ENCODE measurements at regions not wholly inside any gene's neighbourhood (a gene's known extent, or its start where the extent isn't known, plus 50 kb on each side); places are given as distances from the start of the nearest gene placed in this dataset.
"Not testable (repeated sequence)": the region's sequence is repeated elsewhere in the genome, so short reads cannot be mapped to it uniquely, and the experiment has no call there.

DNA sequence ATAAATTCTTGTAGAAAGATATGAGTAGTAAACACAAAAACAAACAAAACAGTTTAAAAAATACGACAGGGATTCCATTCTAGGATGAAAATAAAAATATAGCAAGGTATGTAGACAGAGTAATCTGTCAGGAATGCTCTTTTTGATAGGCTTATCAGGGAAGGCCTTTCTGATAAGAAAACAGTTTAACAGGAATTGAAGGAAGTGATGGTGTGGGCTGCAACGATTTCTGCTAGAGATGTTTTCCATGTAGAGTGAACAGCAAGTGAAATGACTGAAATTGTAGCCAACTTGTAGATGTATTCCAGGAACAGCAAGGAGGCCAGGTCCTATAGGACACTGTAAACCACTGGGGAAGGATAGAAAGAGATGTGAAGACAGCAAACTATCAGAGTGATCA is 689.7 kb upstream of the GJE1 start:
- no peak for DNase-seq

- DNase-seq, result no peak
Measured at GRCh38 chr6:141439513-141439912, 693.2 kb upstream of the GJE1 start.

GRCh38 chr6:141437685-141438084 is 695.0 kb upstream of the GJE1 start:
- DNase-seq, result no peak

- DNase-seq, result no peak
Measured at GRCh38 chr6:141437011-141437410, 695.7 kb upstream of the GJE1 start.

- DNase-seq, result no peak
Measured at GRCh38 chr6:141426400-141426980, 706.2 kb upstream of the GJE1 start.

DNA sequence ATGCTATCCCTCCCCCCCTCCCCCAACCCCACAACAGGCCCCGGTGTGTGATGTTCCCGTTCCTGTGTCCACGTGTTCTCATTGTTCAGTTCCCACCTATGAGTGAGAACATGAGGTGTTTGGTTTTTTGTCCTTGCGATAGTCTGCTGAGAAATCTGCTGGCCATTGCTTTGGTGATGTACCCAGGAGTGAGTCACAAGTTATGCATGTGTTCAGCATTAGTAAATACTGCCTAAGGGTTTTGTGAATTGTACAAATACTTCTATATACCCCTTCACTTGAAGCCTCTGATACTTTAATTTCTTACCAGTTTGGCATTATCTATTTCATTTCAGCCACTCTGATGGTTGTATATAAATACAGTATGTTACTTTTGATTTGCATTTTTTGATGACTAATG is 711.3 kb upstream of the GJE1 start:
- no peak for DNase-seq

GRCh38 chr6:141418076-141418475 is 714.6 kb upstream of the GJE1 start:
- no peak for DNase-seq

DNA sequence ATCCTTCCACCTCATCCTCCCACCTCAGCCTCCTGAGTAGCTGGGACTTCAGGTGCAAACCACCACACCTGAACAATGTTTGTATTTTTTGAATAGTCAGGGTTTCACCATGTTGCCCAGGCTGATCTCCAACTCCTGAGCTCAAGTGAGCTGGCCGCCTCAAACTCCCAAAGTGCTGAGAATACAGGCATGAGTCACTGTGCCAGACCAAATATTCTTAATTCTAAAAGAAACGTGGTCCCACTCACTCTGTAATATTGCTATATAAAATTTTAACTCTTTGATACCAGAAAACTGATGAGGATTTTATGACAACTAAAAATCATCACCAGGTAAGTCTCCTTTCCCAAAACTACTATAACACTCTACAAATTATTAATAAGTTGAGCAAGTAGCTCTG is 716.8 kb upstream of the GJE1 start:
- DNase-seq, result no peak

DNA sequence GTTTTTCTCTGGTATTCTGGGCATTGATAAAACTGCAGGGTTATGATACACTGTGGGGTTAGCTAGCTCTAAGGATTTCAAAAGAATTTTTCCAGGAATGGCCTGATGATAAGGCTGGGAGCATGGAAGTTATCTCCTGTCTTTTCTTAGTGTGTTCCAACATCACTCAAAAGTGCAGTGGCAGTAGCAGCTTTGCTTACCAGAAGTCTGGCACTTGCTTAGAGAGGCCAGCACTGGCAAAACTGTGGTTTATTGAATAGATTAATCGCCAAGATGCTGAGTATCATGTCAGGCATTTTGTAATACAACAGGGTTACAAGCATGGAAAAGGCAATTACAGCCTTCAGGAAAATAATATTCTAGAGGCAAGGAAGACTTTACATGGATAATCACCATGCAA is 719.5 kb upstream of the GJE1 start:
- no peak for DNase-seq

DNA sequence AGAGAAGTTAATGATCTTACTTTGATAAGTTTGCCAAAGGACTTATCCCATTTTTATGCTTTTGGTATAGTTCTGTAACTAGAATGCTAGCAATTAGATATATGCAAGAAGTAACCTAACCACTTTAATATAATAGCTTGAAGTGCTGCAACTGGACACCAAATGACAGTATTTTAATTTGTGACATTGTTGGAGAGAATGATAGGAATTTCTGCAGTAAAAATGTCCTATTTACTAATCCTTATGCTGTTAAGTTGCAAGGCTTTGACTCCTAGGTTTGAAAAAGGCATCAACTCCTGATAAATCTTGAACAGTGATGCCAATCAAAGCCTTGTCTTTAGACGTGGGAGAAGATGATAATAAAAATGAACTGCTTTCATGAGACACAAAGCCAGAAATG is 726.0 kb upstream of the GJE1 start:
- DNase-seq, result no peak

DNA sequence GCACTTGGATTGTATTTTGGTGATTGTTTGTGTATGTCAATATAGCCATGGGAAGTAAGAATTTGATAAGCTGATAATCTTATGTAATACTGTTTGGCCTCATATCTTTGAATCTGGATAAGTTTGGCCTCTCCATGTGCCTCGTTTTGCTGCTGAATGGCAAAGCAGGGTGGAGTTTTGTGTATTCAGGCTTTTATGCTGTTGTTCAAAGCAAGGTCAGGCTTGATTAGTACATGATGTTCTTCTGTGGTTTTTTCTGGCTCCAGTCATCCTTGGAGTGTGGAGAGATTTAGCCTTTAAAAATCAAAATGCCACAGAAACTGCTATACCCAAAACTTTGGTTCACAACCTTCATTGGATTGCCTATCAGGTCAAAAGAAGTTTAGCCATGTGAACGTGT is 728.9 kb upstream of the GJE1 start:
- no peak for DNase-seq

DNA sequence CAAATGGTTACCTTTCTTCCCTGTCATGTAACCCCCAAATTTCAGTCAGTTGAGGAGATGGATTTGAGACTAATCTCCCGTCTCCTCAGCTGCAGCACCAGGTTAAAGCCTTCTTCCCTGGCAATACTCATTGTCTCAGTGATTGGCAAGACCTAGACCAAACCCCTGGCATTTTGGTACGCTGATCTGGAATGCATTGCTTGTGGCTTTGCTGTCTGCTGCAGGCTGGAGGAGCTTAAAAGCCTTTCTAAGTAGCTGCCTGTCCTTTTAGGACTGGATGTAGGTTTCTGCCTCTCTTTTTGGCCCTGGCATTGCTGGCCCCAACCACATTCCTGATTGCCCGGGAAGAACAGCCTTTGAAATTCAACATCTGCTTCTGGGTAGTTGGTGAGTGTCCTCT is 729.6 kb upstream of the GJE1 start:
- DNase-seq, result peak in 1 of 5 experiments; percentile 1

- DNase-seq, result no peak
Measured at GRCh38 chr6:141402489-141402888, 730.2 kb upstream of the GJE1 start.

GRCh38 chr6:141401851-141402250 is 730.9 kb upstream of the GJE1 start:
- no peak for DNase-seq

GRCh38 chr6:141401168-141401567 is 731.6 kb upstream of the GJE1 start:
- no peak for DNase-seq

GRCh38 chr6:141398949-141399348 is 733.8 kb upstream of the GJE1 start:
- no peak for DNase-seq

- DNase-seq, result no peak
Measured at GRCh38 chr6:141395443-141396008, 737.2 kb upstream of the GJE1 start.

- no peak for DNase-seq
Measured at GRCh38 chr6:141394565-141395051, 738.1 kb upstream of the GJE1 start.

- no peak for DNase-seq
Measured at GRCh38 chr6:141394125-141394536, 738.6 kb upstream of the GJE1 start.

GRCh38 chr6:141393405-141394124 is 739.2 kb upstream of the GJE1 start:
- no peak for DNase-seq

- not testable (repeated sequence) for DNase-seq
Measured at GRCh38 chr6:141391135-141391534, 741.6 kb upstream of the GJE1 start.

DNA sequence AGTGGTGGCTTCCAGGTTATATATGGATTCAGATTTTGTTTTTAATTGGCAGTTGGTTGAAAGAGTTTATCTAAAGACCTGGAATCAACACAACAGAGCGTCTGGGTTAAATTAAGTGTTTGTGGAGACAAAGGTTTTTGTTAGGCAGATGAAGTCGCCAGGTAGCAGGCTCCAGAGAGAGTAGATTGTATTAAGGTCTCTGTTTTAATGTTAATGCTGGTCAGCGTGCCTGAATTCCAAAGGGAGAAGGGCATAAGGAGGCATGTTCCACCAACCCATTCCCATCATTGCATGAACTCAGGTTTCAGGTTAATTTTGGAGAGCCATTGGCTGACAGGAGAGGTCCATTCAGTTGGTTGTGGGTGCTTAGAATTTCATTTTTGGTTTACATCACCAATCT is 744.1 kb upstream of the GJE1 start:
- no peak for DNase-seq

GRCh38 chr6:141370438-141370837 is 762.3 kb upstream of the GJE1 start:
- no peak for DNase-seq

DNA sequence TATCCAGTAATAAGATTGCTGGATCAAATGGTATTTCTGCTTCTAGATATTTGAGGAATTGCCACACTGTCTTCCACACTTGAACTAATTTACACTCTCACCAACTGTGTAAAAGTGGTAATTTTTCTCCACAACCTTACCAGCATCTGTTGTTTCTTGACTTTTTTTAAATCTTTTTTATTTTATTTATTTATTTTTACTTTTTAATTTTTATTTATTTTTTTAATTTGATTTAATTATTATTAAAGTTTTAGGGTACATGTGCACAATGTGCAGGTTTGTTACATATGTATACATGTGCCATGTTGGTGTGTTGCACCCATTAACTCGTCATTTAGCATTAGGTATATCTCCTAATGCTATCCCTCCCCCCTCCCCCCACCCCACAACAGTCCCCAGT is 765.9 kb upstream of the GJE1 start:
- DNase-seq, result not testable (repeated sequence)

All from T-helper 2 cell (primary cell).